ENCODE measurements at regions not wholly inside any gene's neighbourhood (a gene's known extent, or its start where the extent isn't known, plus 50 kb on each side); places are given as distances from the start of the nearest gene placed in this dataset.

DNA sequence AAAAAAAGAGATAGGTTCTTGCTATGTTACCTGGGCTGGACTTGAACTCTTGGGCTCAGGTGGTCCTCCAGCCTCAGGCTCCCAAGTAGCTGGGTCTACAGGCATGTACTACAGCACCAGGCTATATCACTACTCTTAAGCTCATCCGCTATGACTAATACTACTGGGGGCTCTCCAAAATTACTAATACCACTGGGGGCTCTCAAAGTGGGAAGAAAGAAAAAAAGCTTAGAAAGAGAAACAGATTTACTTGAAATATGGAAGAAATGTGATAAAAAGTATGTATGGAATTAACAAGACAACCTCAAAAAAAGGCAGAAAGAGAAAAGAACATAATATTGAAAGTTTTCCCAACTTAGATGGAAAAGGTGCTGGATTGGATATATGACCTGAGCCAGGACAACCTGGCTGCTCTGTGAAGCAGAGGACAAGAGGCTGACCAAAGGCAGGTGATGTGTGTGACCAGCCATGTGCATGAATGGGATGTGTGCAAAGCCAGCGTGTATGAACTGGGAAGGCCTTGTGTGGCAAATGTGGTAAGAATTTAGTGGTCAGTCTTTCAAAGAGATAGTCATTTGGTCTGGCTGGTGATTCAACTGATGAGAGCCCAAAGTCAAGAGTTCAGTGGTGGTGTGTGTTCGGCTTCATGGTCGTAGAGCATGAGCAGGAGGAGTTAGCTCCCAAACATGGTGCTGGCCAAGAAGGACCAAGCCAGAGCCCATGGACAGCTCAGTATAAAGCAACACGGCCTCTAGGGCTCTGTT is 232.4 kb upstream of the KLF14 start:
- TF ChIP-seq, protein P1, sequence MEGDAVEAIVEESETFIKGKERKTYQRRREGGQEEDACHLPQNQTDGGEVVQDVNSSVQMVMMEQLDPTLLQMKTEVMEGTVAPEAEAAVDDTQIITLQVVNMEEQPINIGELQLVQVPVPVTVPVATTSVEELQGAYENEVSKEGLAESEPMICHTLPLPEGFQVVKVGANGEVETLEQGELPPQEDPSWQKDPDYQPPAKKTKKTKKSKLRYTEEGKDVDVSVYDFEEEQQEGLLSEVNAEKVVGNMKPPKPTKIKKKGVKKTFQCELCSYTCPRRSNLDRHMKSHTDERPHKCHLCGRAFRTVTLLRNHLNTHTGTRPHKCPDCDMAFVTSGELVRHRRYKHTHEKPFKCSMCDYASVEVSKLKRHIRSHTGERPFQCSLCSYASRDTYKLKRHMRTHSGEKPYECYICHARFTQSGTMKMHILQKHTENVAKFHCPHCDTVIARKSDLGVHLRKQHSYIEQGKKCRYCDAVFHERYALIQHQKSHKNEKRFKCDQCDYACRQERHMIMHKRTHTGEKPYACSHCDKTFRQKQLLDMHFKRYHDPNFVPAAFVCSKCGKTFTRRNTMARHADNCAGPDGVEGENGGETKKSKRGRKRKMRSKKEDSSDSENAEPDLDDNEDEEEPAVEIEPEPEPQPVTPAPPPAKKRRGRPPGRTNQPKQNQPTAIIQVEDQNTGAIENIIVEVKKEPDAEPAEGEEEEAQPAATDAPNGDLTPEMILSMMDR (IDR thresholded peaks at IDR 0.05), result no peak
- no peak for TF ChIP-seq POLR2A (IDR thresholded peaks at IDR 0.05)
